DOHH2 (cell line): ENCODE measurements at regions not wholly inside any gene's neighbourhood (a gene's known extent, or its start where the extent isn't known, plus 50 kb on each side); places are given as distances from the start of the nearest gene placed in this dataset.

ENCODE experiments used
- CTCF ChIP-seq: fragments of 200-600 bp; sonication (generic); IDR thresholded peaks from one replicate; pipeline ENCODE4 v1.5.1; 2014; ENCODE audit warnings: antibody characterized with exemption, mild to moderate bottlenecking, low read depth, low read length; ENCODE audit not compliant: poor library complexity, severe bottlenecking
- EZH2phosphoT487 ChIP-seq: fragments of 200-600 bp; sonication (generic); IDR thresholded peaks from 2 replicates; pipeline ENCODE4 v1.6.1; 2017; ENCODE audit warnings: borderline replicate concordance, mild to moderate bottlenecking, antibody characterized with exemption, low read length, moderate library complexity, mixed read lengths

- TF ChIP-seq CTCF (no peak), EZH2phosphoT487 (no peak)
Observed at GRCh38 chr4:175346376-175346775, 428.2 kb downstream of the ADAM29 start.
